B cell (primary cell): ENCODE measurements at regions not wholly inside any gene's neighbourhood (a gene's known extent, or its start where the extent isn't known, plus 50 kb on each side); places are given as distances from the start of the nearest gene placed in this dataset.

ENCODE experiments used
- ATAC-seq: fragments of 200-7000 bp; cut with Tn5 transposase; one replicate; pipeline ENCODE4 v1.10.0; 2021; ENCODE audit warnings: low read depth, mild to moderate bottlenecking, moderate number of reproducible peaks, moderate library complexity
- CTCF ChIA-PET: fragments of 350-600 bp; sonication (Branson Sonifier 250); formaldehyde crosslinking; loops from one replicate; lab custom pipeline; 2021; ENCODE audit warnings: antibody characterized with exemption, inconsistent platforms; lab: Charles Lee
- POLR2A ChIA-PET: fragments of 350-600 bp; sonication (Branson Sonifier 250); formaldehyde crosslinking; loops from one replicate; lab custom pipeline; 2021; ENCODE audit warnings: antibody characterized with exemption; lab: Charles Lee
- DNase-seq: peaks from one replicate; pipeline ENCODE4 v3.0.0; 2013
- H2AFZ ChIP-seq: 2 replicates; pipeline ENCODE4 v1.6.1; 2012; ENCODE audit warnings: mild to moderate bottlenecking, low read depth, low read length; ENCODE audit not compliant: insufficient read depth, poor library complexity, severe bottlenecking
- H3K27ac ChIP-seq, 2 donors: 1 replicate in 1 of 2; 2 replicates in 1 of 2; pipeline ENCODE4 v1.5.1; 2012 to 2013; ENCODE audit warnings: low read length in 2 of 2, mild to moderate bottlenecking in 2 of 2, moderate library complexity in 1 of 2
- H3K27me3 ChIP-seq, 4 experiments: fragments of 200-600 bp in 1 of 4; sonication (generic) in 1 of 4; replicated peaks in 1 of 4; 1 replicate in 2 of 4; 2 replicates in 2 of 4; pipeline versions ENCODE4 v1.6.1 to v1.7.0; 2013 to 2016; ENCODE audit warnings: low read length in 3 of 4, mild to moderate bottlenecking in 2 of 4, mixed read lengths in 1 of 4, moderate library complexity in 1 of 4; ENCODE audit not compliant: insufficient read depth in 4 of 4, control insufficient read depth in 3 of 4; ENCODE audit errors: control extremely low read depth in 1 of 4
- H3K36me3 ChIP-seq, 2 experiments: replicated peaks in 1 of 2; 1 replicate in 1 of 2; 2 replicates in 1 of 2; pipeline versions ENCODE4 v1.6.1 to v1.7.1; 2013; ENCODE audit warnings: low read length in 1 of 2; ENCODE audit not compliant: insufficient read depth in 2 of 2, control insufficient read depth in 1 of 2; ENCODE audit errors: control extremely low read depth in 1 of 2, extremely low read depth in 1 of 2
- H3K4me1 ChIP-seq, 2 donors: fragments of 200-600 bp in 1 of 2; sonication (generic) in 1 of 2; 1 replicate in 1 of 2; 2 replicates in 1 of 2; pipeline versions ENCODE4 v1.5.1 to v1.6.1; 2013 to 2017; ENCODE audit warnings: low read length in 2 of 2; ENCODE audit not compliant: control insufficient read depth in 2 of 2, insufficient read depth in 2 of 2
- H3K4me2 ChIP-seq: replicated peaks from 2 replicates; pipeline ENCODE3; 2012; ENCODE audit warnings: mild to moderate bottlenecking, low read depth, low read length; ENCODE audit not compliant: poor library complexity, severe bottlenecking
- H3K4me3 ChIP-seq, 5 experiments: fragments of 200-600 bp in 1 of 5; sonication (generic) in 1 of 5; 1 replicate in 3 of 5; 2 replicates in 2 of 5; pipeline versions ENCODE4 v1.5.1 to v1.7.0; 2011 to 2016; ENCODE audit warnings: low read length in 4 of 5, mild to moderate bottlenecking in 4 of 5, low read depth in 2 of 5, control low read depth in 1 of 5, moderate library complexity in 1 of 5; ENCODE audit not compliant: insufficient read depth in 1 of 5; ENCODE audit errors: control extremely low read depth in 1 of 5, extremely low read depth in 1 of 5
- H3K79me2 ChIP-seq: fragments of 200-600 bp; sonication (generic); one replicate; pipeline ENCODE4 v1.6.0; 2016; ENCODE audit warnings: low read length; ENCODE audit not compliant: control insufficient read depth, insufficient read depth
- H3K9ac ChIP-seq: fragments of 200-600 bp; sonication (generic); 2 replicates; pipeline ENCODE4 v1.6.1; 2017; ENCODE audit warnings: mild to moderate bottlenecking, low read length, moderate library complexity
- H3K9me3 ChIP-seq, 3 donors: one replicate each; pipeline versions ENCODE4 v1.6.1 to v1.7.1; 2013; ENCODE audit warnings: low read length in 2 of 3; ENCODE audit not compliant: control insufficient read depth in 2 of 3, insufficient read depth in 1 of 3; ENCODE audit errors: control extremely low read depth in 1 of 3
- H4K20me1 ChIP-seq: 2 replicates; pipeline ENCODE4 v1.6.0; 2012; ENCODE audit warnings: mild to moderate bottlenecking, low read length; ENCODE audit not compliant: insufficient read depth, control insufficient read depth, poor library complexity, severe bottlenecking
- H3K27ac Mint-ChIP-seq: one replicate; pipeline ENCODE4 v1.8.0; 2021; ENCODE audit warnings: mixed read lengths
- H3K27me3 Mint-ChIP-seq: one replicate; pipeline ENCODE4 v1.8.0; 2021; ENCODE audit warnings: mixed read lengths
- H3K4me1 Mint-ChIP-seq: one replicate; pipeline ENCODE4 v1.8.0; 2021; ENCODE audit warnings: mixed read lengths
- H3K4me3 Mint-ChIP-seq: one replicate; pipeline ENCODE4 v1.8.0; 2021; ENCODE audit warnings: mixed read lengths
- H3K9me3 Mint-ChIP-seq: one replicate; pipeline ENCODE4 v1.8.0; 2022; ENCODE audit warnings: mixed read lengths; ENCODE audit not compliant: insufficient read depth
- EZH2 ChIP-seq: IDR thresholded peaks from 2 replicates; pipeline ENCODE4 v1.6.1; 2012; ENCODE audit warnings: borderline replicate concordance, low read depth, mild to moderate bottlenecking, moderate library complexity, low read length; ENCODE audit not compliant: insufficient read depth, poor library complexity, severe bottlenecking
- WGBS: methylation state at CpG from one replicate; pipeline ENCODE4 v1.1.5; 2013; ENCODE audit warnings: missing lambda C conversion rate; ENCODE audit not compliant: insufficient coverage; 5-methylcytosine and 5-hydroxymethylcytosine counted together
- intact Hi-C: fragments of 100-400 bp; cut with micrococcal nuclease; formaldehyde crosslinking; loops from one replicate; pipeline ENCODE4 v1.10.0; 2022
- TF ChIP-seq, protein P1 (sequence below): fragments of 200-600 bp; IDR thresholded peaks from one replicate; pipeline ENCODE4 v1.8.0; 2022; ENCODE audit warnings: antibody characterized with exemption, mild to moderate bottlenecking

DNA sequence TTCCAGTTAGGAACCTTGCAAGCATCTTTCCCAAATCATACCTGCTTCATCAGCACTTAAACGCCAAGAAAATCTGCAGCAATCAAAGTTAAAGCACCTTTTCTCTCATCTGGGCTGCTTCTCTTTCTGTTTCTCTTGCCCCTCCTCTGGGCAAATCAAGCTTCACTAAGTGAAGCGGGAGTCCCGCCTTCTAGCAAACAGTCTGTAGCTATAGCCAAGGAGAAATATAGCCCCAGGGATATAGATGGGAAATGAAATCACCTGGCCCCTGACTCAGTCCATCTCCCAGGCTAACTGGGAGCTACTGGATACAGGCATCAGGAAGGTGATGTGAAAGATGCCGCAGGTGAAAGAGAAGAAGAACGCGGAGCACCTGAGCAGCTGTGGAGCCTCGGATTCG lies 481.9 kb downstream of the C6orf118 start:
- TF ChIP-seq, protein P1, sequence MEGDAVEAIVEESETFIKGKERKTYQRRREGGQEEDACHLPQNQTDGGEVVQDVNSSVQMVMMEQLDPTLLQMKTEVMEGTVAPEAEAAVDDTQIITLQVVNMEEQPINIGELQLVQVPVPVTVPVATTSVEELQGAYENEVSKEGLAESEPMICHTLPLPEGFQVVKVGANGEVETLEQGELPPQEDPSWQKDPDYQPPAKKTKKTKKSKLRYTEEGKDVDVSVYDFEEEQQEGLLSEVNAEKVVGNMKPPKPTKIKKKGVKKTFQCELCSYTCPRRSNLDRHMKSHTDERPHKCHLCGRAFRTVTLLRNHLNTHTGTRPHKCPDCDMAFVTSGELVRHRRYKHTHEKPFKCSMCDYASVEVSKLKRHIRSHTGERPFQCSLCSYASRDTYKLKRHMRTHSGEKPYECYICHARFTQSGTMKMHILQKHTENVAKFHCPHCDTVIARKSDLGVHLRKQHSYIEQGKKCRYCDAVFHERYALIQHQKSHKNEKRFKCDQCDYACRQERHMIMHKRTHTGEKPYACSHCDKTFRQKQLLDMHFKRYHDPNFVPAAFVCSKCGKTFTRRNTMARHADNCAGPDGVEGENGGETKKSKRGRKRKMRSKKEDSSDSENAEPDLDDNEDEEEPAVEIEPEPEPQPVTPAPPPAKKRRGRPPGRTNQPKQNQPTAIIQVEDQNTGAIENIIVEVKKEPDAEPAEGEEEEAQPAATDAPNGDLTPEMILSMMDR = no peak
- no peak for TF ChIP-seq EZH2
- no peak overlapping the region for H3K4me3 ChIP-seq
- peaks cover 0 to 11% (median 3%) of the 10 kb centered on the region in 3 donors for H3K9me3 ChIP-seq
- H3K27me3 ChIP-seq = no peaks in the 10 kb centered on the region
- CTCF ChIA-PET = no interaction called here
- Mint-ChIP-seq H3K9me3 (peaks cover 3% of the 10 kb centered on the region), H3K27me3 (no peaks in the 10 kb centered on the region), H3K4me1 (no peaks in the 10 kb centered on the region), H3K27ac (no peak overlapping the region), H3K4me3 (no peak overlapping the region)
- 84% methylated on average over 6 of the region's 8 CpGs for WGBS
- intact Hi-C loops = no loop called here
- POLR2A ChIA-PET = no interaction called here
- H4K20me1 ChIP-seq = no peaks in the 10 kb centered on the region
- H3K4me1 ChIP-seq = no peaks in the 10 kb centered on the region
- no peak overlapping the region for H3K27ac ChIP-seq
- no peak overlapping the region for H2AFZ ChIP-seq
- DNase-seq (no peak), ATAC-seq (no peak)
- H3K36me3 ChIP-seq = no peaks in the 10 kb centered on the region
- no peak overlapping the region for H3K4me2 ChIP-seq
- no peaks in the 10 kb centered on the region for H3K79me2 ChIP-seq
- H3K9ac ChIP-seq = no peak overlapping the region

DNA sequence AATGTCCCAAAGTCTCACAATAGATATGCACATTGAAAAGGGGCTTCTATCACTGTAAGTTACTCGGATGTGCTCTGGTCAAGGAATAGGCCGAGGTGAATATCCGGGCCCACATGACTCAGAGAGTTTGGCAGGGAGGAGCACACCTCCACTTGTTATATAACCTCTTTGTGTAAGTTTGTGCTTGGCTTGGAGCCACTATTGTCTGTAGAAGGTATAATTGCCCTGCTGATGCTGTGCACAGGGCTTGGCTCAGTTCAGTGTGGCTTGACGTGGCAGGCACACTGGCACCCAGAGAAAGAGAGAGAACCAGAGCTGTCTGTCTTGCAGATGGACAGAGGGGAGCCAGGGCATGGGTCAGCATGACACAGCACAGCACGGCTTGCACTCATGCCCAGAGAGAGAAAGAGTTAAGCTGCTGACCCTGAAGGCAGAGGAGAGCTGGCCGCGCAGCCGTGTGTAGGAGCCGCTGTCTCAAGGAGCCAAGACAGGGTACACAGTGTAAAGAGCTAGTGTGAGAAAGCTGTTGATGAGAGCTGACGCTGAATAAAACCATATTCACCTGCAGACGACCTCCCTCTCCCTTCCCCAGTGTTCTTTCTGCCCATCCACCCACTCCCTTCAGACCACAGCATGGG lies 482.5 kb downstream of the C6orf118 start:
- no peak for ATAC-seq
- Histone ChIP-seq H3K9me3 (peaks cover 0 to 11% (median 3%) of the 10 kb centered on the region in 3 donors), H3K4me3 (no peak overlapping the region), H3K4me1 (no peaks in the 10 kb centered on the region), H3K27me3 (no peaks in the 10 kb centered on the region), H4K20me1 (no peaks in the 10 kb centered on the region), H3K4me2 (no peak overlapping the region), H2AFZ (no peak overlapping the region), H3K27ac (no peak overlapping the region), H3K79me2 (no peaks in the 10 kb centered on the region), H3K36me3 (no peaks in the 10 kb centered on the region), H3K9ac (no peak overlapping the region)
- intact Hi-C loops = no loop called here
- DNase-seq = no peak
- Mint-ChIP-seq H3K27me3 (no peaks in the 10 kb centered on the region), H3K27ac (no peak overlapping the region), H3K9me3 (peaks cover 6% of the 10 kb centered on the region), H3K4me1 (no peaks in the 10 kb centered on the region), H3K4me3 (no peak overlapping the region)
- ChIA-PET POLR2A (no interaction called here), CTCF (interaction anchor here (1.0 kb wide), 1 partner anchor 8 kb away, joined by 3 read pairs; no protein-coding TSS in a partner anchor)
- WGBS = 85% methylated on average over 8 of the region's 11 CpGs
- no peak for TF ChIP-seq EZH2
- TF ChIP-seq, protein P1 = no peak
